GM18507 (cell line): ENCODE measurements at regions not wholly inside any gene's neighbourhood (a gene's known extent, or its start where the extent isn't known, plus 50 kb on each side); places are given as distances from the start of the nearest gene placed in this dataset.

Source experiments
- DNase-seq: peaks from one replicate; pipeline ENCODE4 v3.0.0; 2011; ENCODE audit warnings: low read depth; ENCODE audit not compliant: insufficient read length; ENCODE audit errors: extremely low spot score
- FAIRE-seq: peaks from 2 replicates; lab custom pipeline; 2011; peaks lifted over from hg19 to GRCh38; lab: Jason Lieb, UNC

GRCh38 chr11:103829596-103829995, 206.8 kb upstream of the DDI1 start:
- FAIRE-seq (no peak), DNase-seq (no peak)

- DNase-seq (no peak), FAIRE-seq (no peak)
These were observed 206.2 kb upstream of the DDI1 start for GRCh38 chr11:103830205-103830604.

- DNase-seq (no peak), FAIRE-seq (no peak)
These were observed 203.7 kb upstream of the DDI1 start for GRCh38 chr11:103832762-103833161.

- no peak for FAIRE-seq
These were observed 194.2 kb upstream of the DDI1 start for GRCh38 chr11:103842191-103842590.

GRCh38 chr11:103842795-103843194, 193.6 kb upstream of the DDI1 start:
- DNase-seq (no peak), FAIRE-seq (no peak)

More at GRCh38 chr11:103842191-103842590, 194.2 kb upstream of the DDI1 start:
- DNase-seq: no peak

- FAIRE-seq (peak; percentile 80), DNase-seq (no peak)
These were observed 191.9 kb upstream of the DDI1 start for GRCh38 chr11:103844327-103845215.

- DNase-seq (no peak), FAIRE-seq (no peak)
These were observed 191.1 kb upstream of the DDI1 start for GRCh38 chr11:103845331-103845730.

GRCh38 chr11:103848686-103849085, 187.8 kb upstream of the DDI1 start:
- DNase-seq: no peak
- FAIRE-seq: no peak

GRCh38 chr11:103849366-103849765, 187.1 kb upstream of the DDI1 start:
- DNase-seq (no peak), FAIRE-seq (no peak)

GRCh38 chr11:103850419-103851165, 185.8 kb upstream of the DDI1 start:
- FAIRE-seq: no peak
- no peak for DNase-seq

- FAIRE-seq (no peak), DNase-seq (no peak)
These were observed 185.2 kb upstream of the DDI1 start for GRCh38 chr11:103851166-103851651.
